ENCODE measurements at regions not wholly inside any gene's neighbourhood (a gene's known extent, or its start where the extent isn't known, plus 50 kb on each side); places are given as distances from the start of the nearest gene placed in this dataset.
"Not testable (repeated sequence)": the region's sequence is repeated elsewhere in the genome, so short reads cannot be mapped to it uniquely, and the experiment has no call there.

- not testable (repeated sequence) for DNase-seq (ENCODE audit: low read depth in 2 of 2)
Measured at GRCh38 chr13:52324831-52325230, 81.1 kb downstream of the THSD1 start.

- no peak for DNase-seq (ENCODE audit: low read depth in 2 of 2)
Measured at GRCh38 chr13:52319876-52320275, 86.1 kb downstream of the THSD1 start.

- not testable (repeated sequence) for DNase-seq (ENCODE audit: low read depth in 2 of 2)
Measured at GRCh38 chr13:52309833-52310232, 96.1 kb downstream of the THSD1 start.

GRCh38 chr13:52306336-52306735 lies 99.6 kb downstream of the THSD1 start:
- not testable (repeated sequence) for DNase-seq (ENCODE audit: low read depth in 2 of 2)

- DNase-seq (ENCODE audit: low read depth in 2 of 2), result not testable (repeated sequence)
Measured at GRCh38 chr13:52303098-52303497, 102.9 kb downstream of the THSD1 start.

- not testable (repeated sequence) for DNase-seq (ENCODE audit: low read depth in 2 of 2)
Measured at GRCh38 chr13:52302688-52303087, 103.3 kb downstream of the THSD1 start.

- DNase-seq (ENCODE audit: low read depth in 2 of 2), result not testable (repeated sequence)
Measured at GRCh38 chr13:52301810-52302400, 104.1 kb downstream of the THSD1 start.

GRCh38 chr13:52298079-52298661 lies 107.8 kb downstream of the THSD1 start:
- not testable (repeated sequence) for DNase-seq (ENCODE audit: low read depth in 2 of 2)

- not testable (repeated sequence) for DNase-seq (ENCODE audit: low read depth in 2 of 2)
Measured at GRCh38 chr13:52288891-52289290, 117.1 kb downstream of the THSD1 start.

- not testable (repeated sequence) for DNase-seq (ENCODE audit: low read depth in 2 of 2)
Measured at GRCh38 chr13:52281387-52281786, 122.0 kb upstream of the NEK3 start.

GRCh38 chr13:52279408-52279807 lies 120.0 kb upstream of the NEK3 start:
- not testable (repeated sequence) for DNase-seq (ENCODE audit: low read depth in 2 of 2)

- not testable (repeated sequence) for DNase-seq (ENCODE audit: low read depth in 2 of 2)
Measured at GRCh38 chr13:52254299-52254698, 94.9 kb upstream of the NEK3 start.

GRCh38 chr13:52240752-52241151 lies 81.4 kb upstream of the NEK3 start:
- DNase-seq (ENCODE audit: low read depth in 2 of 2), result not testable (repeated sequence)

GRCh38 chr13:52235900-52236595 lies 76.7 kb upstream of the NEK3 start:
- peak in 1 of 2 donors; percentile 2 for DNase-seq (ENCODE audit: low read depth in 2 of 2)

GRCh38 chr13:52234928-52235327 lies 75.5 kb upstream of the NEK3 start:
- DNase-seq (ENCODE audit: low read depth in 2 of 2), result not testable (repeated sequence)

- DNase-seq (ENCODE audit: low read depth in 2 of 2), result not testable (repeated sequence)
Measured at GRCh38 chr13:52223063-52223462, 63.7 kb upstream of the NEK3 start.

GRCh38 chr13:52213920-52214319 lies 54.5 kb upstream of the NEK3 start:
- DNase-seq (ENCODE audit: low read depth in 2 of 2), result not testable (repeated sequence)

GRCh38 chr13:52212886-52213285 lies 53.5 kb upstream of the NEK3 start:
- DNase-seq (ENCODE audit: low read depth in 2 of 2), result not testable (repeated sequence)

GRCh38 chr13:52211416-52211776 lies 52.0 kb upstream of the NEK3 start:
- DNase-seq (ENCODE audit: low read depth in 2 of 2), result not testable (repeated sequence)

- DNase-seq (ENCODE audit: low read depth in 2 of 2), result not testable (repeated sequence)
Measured at GRCh38 chr13:52210564-52211415, 51.4 kb upstream of the NEK3 start.
